Calu3 (cell line): ENCODE measurements at regions not wholly inside any gene's neighbourhood (a gene's known extent, or its start where the extent isn't known, plus 50 kb on each side); places are given as distances from the start of the nearest gene placed in this dataset.

Experiments
- BruUV-seq: library from RNA; stranded (reverse); fragments of 400-500 nt; replicated peaks from 2 replicates; lab custom pipeline; 2021; lab: Mats Ljungman, UMichigan
- CTCF ChIA-PET: fragments of 300-600 bp; sonication (Branson Sonifier 250); formaldehyde crosslinking; loops from one replicate; lab custom pipeline; 2022; ENCODE audit warnings: antibody characterized with exemption; lab: Charles Lee
- DNase-seq: peaks from one replicate; pipeline ENCODE4 v3.0.0; 2022
- H3K27ac Mint-ChIP-seq: one replicate; pipeline ENCODE4 v1.8.0; 2022; ENCODE audit warnings: mixed read lengths; ENCODE audit not compliant: unreplicated experiment
- H3K27me3 Mint-ChIP-seq: one replicate; pipeline ENCODE4 v1.8.0; 2022; ENCODE audit warnings: mixed read lengths; ENCODE audit not compliant: unreplicated experiment
- H3K36me3 Mint-ChIP-seq: one replicate; pipeline ENCODE4 v1.8.0; 2022; ENCODE audit warnings: mild to moderate bottlenecking, moderate library complexity, mixed read lengths; ENCODE audit not compliant: insufficient read depth, unreplicated experiment
- H3K4me1 Mint-ChIP-seq: one replicate; pipeline ENCODE4 v1.8.0; 2022; ENCODE audit warnings: mild to moderate bottlenecking, low read depth, mixed read lengths; ENCODE audit not compliant: unreplicated experiment
- H3K4me3 Mint-ChIP-seq: one replicate; pipeline ENCODE4 v1.8.0; 2022; ENCODE audit warnings: mild to moderate bottlenecking, low read depth, moderate library complexity, mixed read lengths; ENCODE audit not compliant: unreplicated experiment
- H3K9me3 Mint-ChIP-seq: one replicate; pipeline ENCODE4 v1.8.0; 2022; ENCODE audit warnings: low read depth, mixed read lengths; ENCODE audit not compliant: unreplicated experiment
- CTCF ChIP-seq: fragments of 200-600 bp; IDR thresholded peaks from one replicate; pipeline ENCODE4 v1.8.0; 2022; ENCODE audit warnings: antibody characterized with exemption; ENCODE audit not compliant: unreplicated experiment
- intact Hi-C: fragments of 100-400 bp; cut with micrococcal nuclease; formaldehyde crosslinking; loops from one replicate; pipeline ENCODE4 v1.10.0; 2022; ENCODE audit not compliant: unreplicated experiment

GRCh38 chr6:56714273-56714672, 71.6 kb upstream of the DST start:
- H3K27me3 Mint-ChIP-seq: no peaks in the 10 kb centered on the region
- intact Hi-C loops: loop anchor here (5.0 kb wide), 1 partner anchor 128 kb away; no protein-coding TSS in a partner anchor
- H3K36me3 Mint-ChIP-seq: peaks cover 11% of the 10 kb centered on the region
- no peak for TF ChIP-seq CTCF
- no peaks in the 10 kb centered on the region for H3K9me3 Mint-ChIP-seq
- DNase-seq: no peak
- H3K4me3 Mint-ChIP-seq: peak overlapping the region; percentile 50
- no TSS peak for BruUV-seq
- peaks cover 48% of the 10 kb centered on the region for H3K4me1 Mint-ChIP-seq
- H3K27ac Mint-ChIP-seq: peak overlapping the region; percentile 97
- CTCF ChIA-PET: interaction anchor here (0.9 to 2.1 kb wide), 7 partner anchors 12 to 138 kb away, joined by 3 to 8 read pairs (median 4); no protein-coding TSS in a partner anchor

GRCh38 chr6:56713254-56713672, 70.6 kb upstream of the DST start:
- H3K27ac Mint-ChIP-seq: peak overlapping the region; percentile 92
- DNase-seq: peak; percentile 69
- intact Hi-C loops: loop anchor here (1.0 to 5.0 kb wide), 3 partner anchors 14 to 129 kb away; no protein-coding TSS in a partner anchor
- no TSS peak for BruUV-seq
- peaks cover 6% of the 10 kb centered on the region for H3K36me3 Mint-ChIP-seq
- H3K4me1 Mint-ChIP-seq: peaks cover 58% of the 10 kb centered on the region
- CTCF ChIA-PET: interaction anchor here (0.7 to 2.1 kb wide), 13 partner anchors 13 to 145 kb away, joined by 3 to 9 read pairs (median 4); no protein-coding TSS in a partner anchor
- H3K9me3 Mint-ChIP-seq: no peaks in the 10 kb centered on the region
- no peak for TF ChIP-seq CTCF
- H3K4me3 Mint-ChIP-seq: peak overlapping the region; percentile 50
- no peaks in the 10 kb centered on the region for H3K27me3 Mint-ChIP-seq

- no peak for TF ChIP-seq CTCF
- intact Hi-C loops: loop anchor here (5.0 kb wide), 1 partner anchor 131 kb away; no protein-coding TSS in a partner anchor
- no peak for DNase-seq
- peaks cover 55% of the 10 kb centered on the region for H3K4me1 Mint-ChIP-seq
- no peak overlapping the region for H3K4me3 Mint-ChIP-seq
- H3K27me3 Mint-ChIP-seq: no peaks in the 10 kb centered on the region
- CTCF ChIA-PET: interaction anchor here (0.7 to 1.6 kb wide), 2 partner anchors 17 to 141 kb away, joined by 3 to 5 read pairs; no protein-coding TSS in a partner anchor
- no peak overlapping the region for H3K27ac Mint-ChIP-seq
- no peaks in the 10 kb centered on the region for H3K9me3 Mint-ChIP-seq
- H3K36me3 Mint-ChIP-seq: peaks cover 6% of the 10 kb centered on the region
- BruUV-seq: no TSS peak
Observed at GRCh38 chr6:56710967-56711366, 68.3 kb upstream of the DST start.

- Mint-ChIP-seq H3K27ac (peak overlapping the region; percentile 16), H3K4me1 (peaks cover 42% of the 10 kb centered on the region), H3K36me3 (no peaks in the 10 kb centered on the region), H3K9me3 (no peaks in the 10 kb centered on the region), H3K27me3 (no peaks in the 10 kb centered on the region), H3K4me3 (no peak overlapping the region)
- no peak for TF ChIP-seq CTCF
- no TSS peak for BruUV-seq
- CTCF ChIA-PET: interaction anchor here (1.3 to 1.6 kb wide), 2 partner anchors 11 to 142 kb away, joined by 3 to 5 read pairs; no protein-coding TSS in a partner anchor
- intact Hi-C loops: loop anchor here (1.0 to 5.0 kb wide), 3 partner anchors 48 to 141 kb away; no protein-coding TSS in a partner anchor
- DNase-seq: no peak
Observed at GRCh38 chr6:56709650-56710049, 67.0 kb upstream of the DST start.
